GM23248 (cell line): ENCODE measurements at regions not wholly inside any gene's neighbourhood (a gene's known extent, or its start where the extent isn't known, plus 50 kb on each side); places are given as distances from the start of the nearest gene placed in this dataset.

Experiments
- EZH2 ChIP-seq: fragments of 200-600 bp; sonication (generic); IDR thresholded peaks from 2 replicates; pipeline ENCODE4 v1.6.1; 2018; ENCODE audit warnings: antibody characterized with exemption, mild to moderate bottlenecking; ENCODE audit not compliant: insufficient read depth, poor library complexity, severe bottlenecking
- EZH2phosphoT487 ChIP-seq: fragments of 200-600 bp; sonication (generic); IDR thresholded peaks from 2 replicates; pipeline ENCODE4 v1.6.1; 2018; ENCODE audit warnings: antibody characterized with exemption, moderate library complexity, mild to moderate bottlenecking, low read depth; ENCODE audit not compliant: insufficient read depth

- TF ChIP-seq EZH2 (no peak), EZH2phosphoT487 (no peak)
Measured at GRCh38 chr2:146964494-146964893, 880.3 kb upstream of the ACVR2A start.
